HEK293 (cell line): ENCODE measurements at regions not wholly inside any gene's neighbourhood (a gene's known extent, or its start where the extent isn't known, plus 50 kb on each side); places are given as distances from the start of the nearest gene placed in this dataset.

Source experiments
- CTCF ChIA-PET: fragments of 350-600 bp; formaldehyde crosslinking; extraction: SDS; loops from one replicate; lab custom pipeline; 2021; ENCODE audit warnings: antibody characterized with exemption; lab: Yijun Ruan, JAX
- POLR2A ChIA-PET: fragments of 300-600 bp; formaldehyde crosslinking; extraction: SDS; loops from one replicate; lab custom pipeline; 2020; ENCODE audit warnings: antibody characterized with exemption, inconsistent platforms; lab: Yijun Ruan, JAX
- H3K27ac ChIP-seq: fragments of 200-500 bp; sonication (Bioruptor generic); 2 replicates; pipeline ENCODE4 v1.5.1; 2014; ENCODE audit warnings: low read depth, low read length, control low read depth, inconsistent platforms; ENCODE audit errors: extremely low read depth
- H3K36me3 ChIP-seq, 2 experiments: fragments of 200-500 bp in 1 of 2; sonication (Bioruptor generic) in 1 of 2; 1 replicate in 1 of 2; 2 replicates in 1 of 2; pipeline ENCODE4 v1.5.1; 2014 to 2017; ENCODE audit warnings: inconsistent platforms in 2 of 2, low read length in 2 of 2; ENCODE audit not compliant: control insufficient read depth in 2 of 2, insufficient read depth in 1 of 2
- H3K4me1 ChIP-seq: fragments of 200-500 bp; sonication (Bioruptor generic); 2 replicates; pipeline ENCODE4 v1.5.1; 2014; ENCODE audit warnings: mild to moderate bottlenecking, low read length, inconsistent platforms; ENCODE audit not compliant: control insufficient read depth, insufficient read depth
- H3K4me3 ChIP-seq: 2 replicates; pipeline ENCODE4 v1.5.1; 2011; ENCODE audit warnings: low read depth, mild to moderate bottlenecking, control low read depth, low read length, moderate library complexity
- H3K9me3 ChIP-seq: fragments of 200-500 bp; sonication (Bioruptor generic); 2 replicates; pipeline ENCODE4 v1.5.1; 2014; ENCODE audit warnings: low read depth, low read length, inconsistent platforms; ENCODE audit not compliant: control insufficient read depth, insufficient read depth
- BCL6B ChIP-seq: fragments of 450-650 bp; formaldehyde crosslinking; IDR thresholded peaks from 2 replicates; pipeline ENCODE4 v1.5.1; 2017; ENCODE audit warnings: missing biosample characterization, missing genetic modification characterization
- CTCF ChIP-seq: fragments of 450-650 bp; formaldehyde crosslinking; IDR thresholded peaks from 2 replicates; pipeline ENCODE4 v1.5.1; 2016; ENCODE audit warnings: missing biosample characterization, missing genetic modification characterization
- HOXD13 ChIP-seq: sonication (generic); formaldehyde crosslinking; IDR thresholded peaks from 2 replicates; pipeline ENCODE4 v1.8.0; 2022; ENCODE audit warnings: missing genetic modification reagents, borderline replicate concordance
- KLF10 ChIP-seq: fragments of 450-650 bp; IDR thresholded peaks from 2 replicates; pipeline ENCODE4 v1.5.1; 2018; ENCODE audit warnings: missing biosample characterization, mild to moderate bottlenecking, missing genetic modification characterization
- KLF9 ChIP-seq: fragments of 450-650 bp; formaldehyde crosslinking; IDR thresholded peaks from 2 replicates; pipeline ENCODE4 v1.5.1; 2016; ENCODE audit warnings: missing biosample characterization, missing genetic modification characterization, low read depth
- PRDM6 ChIP-seq: fragments of 450-650 bp; formaldehyde crosslinking; IDR thresholded peaks from 2 replicates; pipeline ENCODE4 v1.5.1; 2017; ENCODE audit warnings: missing biosample characterization, missing genetic modification characterization
- SETDB1 ChIP-seq: IDR thresholded peaks from one replicate; pipeline ENCODE4 v1.6.1; 2017; ENCODE audit warnings: mild to moderate bottlenecking, low read length, moderate library complexity, mixed read lengths; ENCODE audit not compliant: insufficient read length
- TRIM28 ChIP-seq: IDR thresholded peaks from 2 replicates; pipeline ENCODE4 v1.6.1; 2011; ENCODE audit warnings: low read length, control low read depth, borderline replicate concordance
- YY2 ChIP-seq: fragments of 450-650 bp; formaldehyde crosslinking; IDR thresholded peaks from 2 replicates; pipeline ENCODE4 v1.5.1; 2016; ENCODE audit warnings: missing biosample characterization, missing genetic modification characterization
- ZIC2 ChIP-seq: fragments of 450-650 bp; formaldehyde crosslinking; IDR thresholded peaks from 2 replicates; pipeline ENCODE4 v1.5.1; 2016; ENCODE audit warnings: missing biosample characterization, missing genetic modification characterization
- ZNF133 ChIP-seq: fragments of 450-650 bp; formaldehyde crosslinking; IDR thresholded peaks from 2 replicates; pipeline ENCODE4 v1.5.1; 2016; ENCODE audit warnings: missing biosample characterization, missing genetic modification characterization
- ZNF239 ChIP-seq: fragments of 450-650 bp; formaldehyde crosslinking; IDR thresholded peaks from 2 replicates; pipeline ENCODE4 v1.5.1; 2016; ENCODE audit warnings: missing biosample characterization, missing genetic modification characterization
- ZNF335 ChIP-seq: fragments of 450-650 bp; formaldehyde crosslinking; conservative IDR thresholded peaks from 2 replicates; pipeline ENCODE4 v1.5.1; 2016; ENCODE audit warnings: missing biosample characterization, missing genetic modification characterization
- ZNF362 ChIP-seq: fragments of 450-650 bp; formaldehyde crosslinking; IDR thresholded peaks from 2 replicates; pipeline ENCODE4 v1.5.1; 2016; ENCODE audit warnings: missing biosample characterization, missing genetic modification characterization
- ZNF416 ChIP-seq: fragments of 450-650 bp; formaldehyde crosslinking; IDR thresholded peaks from 2 replicates; pipeline ENCODE4 v1.5.1; 2016; ENCODE audit warnings: missing biosample characterization, missing genetic modification characterization
- ZNF514 ChIP-seq: fragments of 450-650 bp; formaldehyde crosslinking; IDR thresholded peaks from 2 replicates; pipeline ENCODE4 v1.5.1; 2016; ENCODE audit warnings: missing biosample characterization, missing genetic modification characterization
- ZNF544 ChIP-seq: fragments of 450-650 bp; formaldehyde crosslinking; IDR thresholded peaks from 2 replicates; pipeline ENCODE4 v1.5.0; 2017; ENCODE audit warnings: missing biosample characterization, missing genetic modification characterization
- ZNF555 ChIP-seq: fragments of 450-650 bp; formaldehyde crosslinking; conservative IDR thresholded peaks from 2 replicates; pipeline ENCODE4 v1.5.1; 2017; ENCODE audit warnings: missing biosample characterization, mild to moderate bottlenecking, missing genetic modification characterization, inconsistent platforms
- ZNF571 ChIP-seq: fragments of 450-650 bp; formaldehyde crosslinking; IDR thresholded peaks from 2 replicates; pipeline ENCODE4 v1.5.0; 2017; ENCODE audit warnings: missing biosample characterization, missing genetic modification characterization
- ZNF600 ChIP-seq: fragments of 450-650 bp; formaldehyde crosslinking; IDR thresholded peaks from 2 replicates; pipeline ENCODE4 v1.5.1; 2016; ENCODE audit warnings: missing biosample characterization, missing genetic modification characterization
- ZNF624 ChIP-seq: fragments of 450-650 bp; formaldehyde crosslinking; IDR thresholded peaks from 2 replicates; pipeline ENCODE4 v1.5.1; 2017; ENCODE audit warnings: missing biosample characterization, missing genetic modification characterization
- ZNF776 ChIP-seq: fragments of 450-650 bp; formaldehyde crosslinking; IDR thresholded peaks from 2 replicates; pipeline ENCODE4 v1.5.0; 2017; ENCODE audit warnings: missing biosample characterization, missing genetic modification characterization, borderline replicate concordance

GRCh38 chr12:126144603-126145002 is 1079.4 kb downstream of the AACS start (continued):
- no peak for TF ChIP-seq ZNF362

- ChIA-PET CTCF (no interaction called here), POLR2A (no interaction called here)
- no peak for TF ChIP-seq ZNF416 (tag by site-specific recombination)
- no peak for TF ChIP-seq ZNF133
- no peak for TF ChIP-seq HOXD13
- TF ChIP-seq YY2 (tag by site-specific recombination) = no peak
- TF ChIP-seq KLF9 (tag by site-specific recombination) = no peak
- no peak for TF ChIP-seq ZNF600
- TF ChIP-seq ZIC2 (tag by site-specific recombination) = no peak
- no peak for TF ChIP-seq ZNF571 (tag by site-specific recombination)
- Histone ChIP-seq H3K36me3 (no peaks in the 10 kb centered on the region), H3K9me3 (no peaks in the 10 kb centered on the region), H3K4me1 (no peaks in the 10 kb centered on the region), H3K4me3 (no peak overlapping the region), H3K27ac (no peak overlapping the region)
These were observed 1082.1 kb downstream of the AACS start for GRCh38 chr12:126147321-126147720.

- ChIA-PET POLR2A (no interaction called here), CTCF (no interaction called here)
- no peaks in the 10 kb centered on the region for H3K9me3 ChIP-seq
- H3K4me3 ChIP-seq = no peak overlapping the region
- no peaks in the 10 kb centered on the region for H3K4me1 ChIP-seq
- no peak overlapping the region for H3K27ac ChIP-seq
- no peak for TF ChIP-seq ZNF776 (tag by site-specific recombination)
- no peak for TF ChIP-seq TRIM28
- no peak for TF ChIP-seq ZNF555
- TF ChIP-seq CTCF (tag by site-specific recombination) = no peak
- no peak for TF ChIP-seq SETDB1
- no peak for TF ChIP-seq ZNF600
- H3K36me3 ChIP-seq = no peaks in the 10 kb centered on the region
These were observed 1091.8 kb downstream of the AACS start for GRCh38 chr12:126156806-126157574.

GRCh38 chr12:126157575-126157966 is 1092.3 kb downstream of the AACS start:
- TF ChIP-seq ZNF514 (tag by site-specific recombination) = no peak
- no peak for TF ChIP-seq ZNF335 (tag by site-specific recombination)
- no peak for TF ChIP-seq ZNF776 (tag by site-specific recombination)
- no peak for TF ChIP-seq PRDM6
- no peak for TF ChIP-seq ZNF624 (tag by site-specific recombination)
- TF ChIP-seq BCL6B (tag by site-specific recombination) = no peak
- TF ChIP-seq KLF10 (tag by site-specific recombination) = no peak
- no peak for TF ChIP-seq ZNF239
- TF ChIP-seq ZNF544 (tag by site-specific recombination) = no peak
- Histone ChIP-seq H3K4me3 (no peak overlapping the region), H3K9me3 (no peaks in the 10 kb centered on the region), H3K36me3 (no peaks in the 10 kb centered on the region), H3K4me1 (no peaks in the 10 kb centered on the region), H3K27ac (no peak overlapping the region)
- ChIA-PET POLR2A (no interaction called here), CTCF (no interaction called here)
